ENCODE measurements at regions not wholly inside any gene's neighbourhood (a gene's known extent, or its start where the extent isn't known, plus 50 kb on each side); places are given as distances from the start of the nearest gene placed in this dataset.
"Not testable (repeated sequence)": the region's sequence is repeated elsewhere in the genome, so short reads cannot be mapped to it uniquely, and the experiment has no call there.

- Histone ChIP-seq H3K4me1 (ENCODE audit: insufficient read depth, low read length) (no peaks in the 10 kb centered on the region), H3K36me3 (ENCODE audit: insufficient read depth, low read length) (no peaks in the 10 kb centered on the region), H2AFZ (ENCODE audit: low read depth, low read length) (no peak overlapping the region), H3K27me3 (ENCODE audit: insufficient read depth, low read length) (no peaks in the 10 kb centered on the region), H3K4me3 (ENCODE audit: low read length) (no peak overlapping the region), H3K9me3 (ENCODE audit: low read length) (no peaks in the 10 kb centered on the region)
These were observed 829.7 kb downstream of the PCDH17 start for GRCh38 chr13:58461217-58461616.

DNA sequence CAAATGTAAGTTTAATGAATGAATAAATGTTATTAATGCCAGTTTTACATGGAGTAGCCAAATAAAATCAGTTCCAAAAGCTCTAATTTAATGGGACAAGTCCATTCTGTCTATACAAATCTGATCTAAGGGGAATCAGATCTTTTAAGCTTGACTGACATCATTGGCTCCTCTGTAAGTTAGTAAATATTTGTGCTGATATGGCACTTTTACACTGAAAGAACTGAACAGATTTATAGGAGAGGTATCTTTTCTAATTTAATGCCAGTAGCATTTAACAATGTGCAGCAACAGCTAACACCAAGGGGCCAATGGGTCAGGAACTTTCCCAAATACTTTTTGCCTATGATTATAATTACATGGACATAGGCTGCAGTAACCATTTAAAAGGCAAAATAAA lies 832.3 kb downstream of the PCDH17 start:
- Histone ChIP-seq H2AFZ (ENCODE audit: low read depth, low read length) (no peak overlapping the region), H3K4me1 (ENCODE audit: insufficient read depth, low read length) (no peaks in the 10 kb centered on the region), H3K4me3 (ENCODE audit: low read length) (no peak overlapping the region), H3K36me3 (ENCODE audit: insufficient read depth, low read length) (no peaks in the 10 kb centered on the region), H3K27me3 (ENCODE audit: insufficient read depth, low read length) (no peaks in the 10 kb centered on the region), H3K9me3 (ENCODE audit: low read length) (no peaks in the 10 kb centered on the region)

DNA sequence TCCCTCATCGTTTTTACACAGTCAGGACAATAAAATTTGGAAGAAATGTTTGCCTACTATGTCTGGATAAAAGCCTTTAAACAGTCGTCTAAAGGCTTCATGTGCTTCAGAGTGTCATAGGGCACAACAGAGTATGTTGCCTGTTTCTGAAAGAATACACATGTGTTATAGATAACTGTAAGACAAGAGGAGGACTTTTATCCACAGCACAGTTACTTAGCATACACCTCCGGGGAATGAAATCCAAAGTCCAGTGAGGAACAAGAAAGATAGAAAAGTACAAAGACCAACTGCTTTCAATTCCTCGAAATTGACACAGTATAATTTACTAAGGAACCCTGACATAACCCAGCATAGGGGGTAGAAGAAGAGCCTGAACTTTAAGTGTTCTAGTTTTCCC lies 835.6 kb downstream of the PCDH17 start:
- Histone ChIP-seq H3K27me3 (ENCODE audit: insufficient read depth, low read length) (no peaks in the 10 kb centered on the region), H3K4me1 (ENCODE audit: insufficient read depth, low read length) (no peaks in the 10 kb centered on the region), H3K9me3 (ENCODE audit: low read length) (no peaks in the 10 kb centered on the region), H3K36me3 (ENCODE audit: insufficient read depth, low read length) (no peaks in the 10 kb centered on the region), H3K4me3 (ENCODE audit: low read length) (no peak overlapping the region), H2AFZ (ENCODE audit: low read depth, low read length) (no peak overlapping the region)

GRCh38 chr13:58472483-58472882 lies 840.9 kb downstream of the PCDH17 start:
- H3K27me3 ChIP-seq (ENCODE audit: insufficient read depth, low read length): no peaks in the 10 kb centered on the region
- no peak overlapping the region for H3K4me3 ChIP-seq (ENCODE audit: low read length)
- H3K4me1 ChIP-seq (ENCODE audit: insufficient read depth, low read length): peaks cover 8% of the 10 kb centered on the region
- no peaks in the 10 kb centered on the region for H3K9me3 ChIP-seq (ENCODE audit: low read length)
- no peaks in the 10 kb centered on the region for H3K36me3 ChIP-seq (ENCODE audit: insufficient read depth, low read length)
- no peak overlapping the region for H2AFZ ChIP-seq (ENCODE audit: low read depth, low read length)

DNA sequence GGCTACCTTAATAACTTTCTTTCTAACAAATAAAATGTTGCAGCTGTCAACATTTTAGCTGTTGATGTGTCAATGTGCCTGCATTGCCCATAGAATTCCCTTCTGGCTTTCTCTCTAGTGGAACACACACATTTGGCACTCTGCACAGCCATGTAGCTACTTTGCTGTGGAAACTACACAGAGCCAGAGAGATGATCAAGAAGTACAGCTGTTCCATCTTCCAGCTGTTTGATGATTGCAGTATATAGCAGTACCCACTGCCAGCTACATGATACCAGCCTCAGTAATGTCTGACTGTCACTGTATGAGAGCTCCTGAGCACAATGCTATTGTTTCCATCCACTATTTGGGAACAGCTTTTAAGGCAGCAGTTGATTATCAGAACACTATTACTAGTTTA lies 843.0 kb downstream of the PCDH17 start:
- Histone ChIP-seq H3K4me3 (ENCODE audit: low read length) (no peak overlapping the region), H3K27me3 (ENCODE audit: insufficient read depth, low read length) (no peaks in the 10 kb centered on the region)

GRCh38 chr13:58476206-58476918 lies 844.8 kb downstream of the PCDH17 start:
- Histone ChIP-seq H2AFZ (ENCODE audit: low read depth, low read length) (peak overlapping the region; percentile 12), H3K4me1 (ENCODE audit: insufficient read depth, low read length) (peaks cover 8% of the 10 kb centered on the region), H3K36me3 (ENCODE audit: insufficient read depth, low read length) (no peaks in the 10 kb centered on the region), H3K4me3 (ENCODE audit: low read length) (no peak overlapping the region), H3K9me3 (ENCODE audit: low read length) (no peaks in the 10 kb centered on the region), H3K27me3 (ENCODE audit: insufficient read depth, low read length) (no peaks in the 10 kb centered on the region)

More for the DNA sequence above, 843.0 kb downstream of the PCDH17 start:
- Histone ChIP-seq H3K4me1 (ENCODE audit: insufficient read depth, low read length) (peaks cover 8% of the 10 kb centered on the region), H3K9me3 (ENCODE audit: low read length) (no peaks in the 10 kb centered on the region), H2AFZ (ENCODE audit: low read depth, low read length) (no peak overlapping the region), H3K36me3 (ENCODE audit: insufficient read depth, low read length) (no peaks in the 10 kb centered on the region)

- Histone ChIP-seq H3K27me3 (ENCODE audit: insufficient read depth, low read length) (no peaks in the 10 kb centered on the region), H3K9me3 (ENCODE audit: low read length) (no peaks in the 10 kb centered on the region), H2AFZ (ENCODE audit: low read depth, low read length) (no peak overlapping the region), H3K36me3 (ENCODE audit: insufficient read depth, low read length) (no peaks in the 10 kb centered on the region), H3K4me1 (ENCODE audit: insufficient read depth, low read length) (peaks cover 8% of the 10 kb centered on the region), H3K4me3 (ENCODE audit: low read length) (no peak overlapping the region)
These were observed 847.3 kb downstream of the PCDH17 start for GRCh38 chr13:58478858-58479257.

DNA sequence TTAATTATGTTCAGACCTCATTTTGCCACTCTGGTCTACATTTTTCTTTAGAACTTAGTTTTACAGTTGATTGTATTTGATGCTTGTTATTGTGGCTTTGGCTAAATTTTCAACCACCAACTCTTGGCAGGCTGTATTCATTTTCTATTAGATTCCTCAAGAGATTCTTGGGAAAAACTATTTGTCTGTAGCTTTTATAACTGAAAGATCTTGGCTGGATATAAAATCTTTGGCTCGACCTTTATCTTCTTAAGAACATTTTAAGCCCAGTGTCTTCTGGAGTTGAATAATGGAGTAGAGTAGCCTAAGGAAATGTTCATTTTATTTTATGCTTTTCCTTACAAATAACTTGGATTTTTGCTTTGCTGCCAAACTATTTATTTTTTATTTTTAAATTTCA lies 848.5 kb downstream of the PCDH17 start:
- Histone ChIP-seq H2AFZ (ENCODE audit: low read depth, low read length) (no peak overlapping the region), H3K4me3 (ENCODE audit: low read length) (no peak overlapping the region), H3K9me3 (ENCODE audit: low read length) (no peaks in the 10 kb centered on the region), H3K4me1 (ENCODE audit: insufficient read depth, low read length) (peaks cover 8% of the 10 kb centered on the region), H3K27me3 (ENCODE audit: insufficient read depth, low read length) (no peaks in the 10 kb centered on the region), H3K36me3 (ENCODE audit: insufficient read depth, low read length) (no peaks in the 10 kb centered on the region)

GRCh38 chr13:58488251-58488650 lies 856.7 kb downstream of the PCDH17 start:
- no peaks in the 10 kb centered on the region for H3K36me3 ChIP-seq (ENCODE audit: insufficient read depth, low read length)

DNA sequence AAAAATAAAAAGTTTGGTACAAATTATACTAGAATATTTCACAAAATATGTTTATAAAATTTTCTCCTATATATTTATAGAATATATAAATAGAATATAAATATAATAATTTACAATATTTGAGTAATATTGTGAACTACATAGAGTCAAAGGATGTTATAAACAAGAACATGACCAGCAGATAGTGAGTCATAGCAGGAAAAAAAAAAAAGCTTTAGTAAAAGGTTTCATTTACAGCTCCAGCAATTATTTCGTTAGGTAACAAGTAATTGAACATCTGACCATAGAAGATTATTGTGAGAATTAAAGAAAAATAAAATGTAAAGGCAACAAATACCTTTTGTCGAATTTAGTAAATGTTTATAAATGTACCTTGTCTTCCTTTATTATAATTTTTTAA lies 864.1 kb downstream of the PCDH17 start:
- Histone ChIP-seq H3K9me3 (ENCODE audit: low read length) (no peaks in the 10 kb centered on the region), H3K4me1 (ENCODE audit: insufficient read depth, low read length) (peaks cover 13% of the 10 kb centered on the region), H3K27me3 (ENCODE audit: insufficient read depth, low read length) (no peaks in the 10 kb centered on the region), H2AFZ (ENCODE audit: low read depth, low read length) (no peak overlapping the region), H3K36me3 (ENCODE audit: insufficient read depth, low read length) (no peaks in the 10 kb centered on the region), H3K4me3 (ENCODE audit: low read length) (no peak overlapping the region)

More at GRCh38 chr13:58488251-58488650, 856.7 kb downstream of the PCDH17 start:
- Histone ChIP-seq H3K4me3 (ENCODE audit: low read length) (no peak overlapping the region), H3K9me3 (ENCODE audit: low read length) (no peaks in the 10 kb centered on the region), H3K27me3 (ENCODE audit: insufficient read depth, low read length) (no peaks in the 10 kb centered on the region), H2AFZ (ENCODE audit: low read depth, low read length) (no peak overlapping the region), H3K4me1 (ENCODE audit: insufficient read depth, low read length) (no peaks in the 10 kb centered on the region)

GRCh38 chr13:58500938-58501337 lies 869.4 kb downstream of the PCDH17 start:
- Histone ChIP-seq H3K36me3 (ENCODE audit: insufficient read depth, low read length) (no peaks in the 10 kb centered on the region), H3K4me1 (ENCODE audit: insufficient read depth, low read length) (peaks cover 24% of the 10 kb centered on the region), H3K27me3 (ENCODE audit: insufficient read depth, low read length) (no peaks in the 10 kb centered on the region), H2AFZ (ENCODE audit: low read depth, low read length) (peak overlapping the region; percentile 1), H3K9me3 (ENCODE audit: low read length) (no peaks in the 10 kb centered on the region), H3K4me3 (ENCODE audit: low read length) (no peak overlapping the region)

GRCh38 chr13:58504202-58504700 lies 872.7 kb downstream of the PCDH17 start:
- peaks cover 14% of the 10 kb centered on the region for H3K4me1 ChIP-seq (ENCODE audit: insufficient read depth, low read length)
- H3K4me3 ChIP-seq (ENCODE audit: low read length); H3K27me3 ChIP-seq (ENCODE audit: insufficient read depth, low read length); H3K9me3 ChIP-seq (ENCODE audit: low read length); H3K36me3 ChIP-seq (ENCODE audit: insufficient read depth, low read length); H2AFZ ChIP-seq (ENCODE audit: low read depth, low read length): not testable (repeated sequence)

GRCh38 chr13:58505262-58505920 lies 873.8 kb downstream of the PCDH17 start:
- not testable (repeated sequence) for H3K27me3 ChIP-seq (ENCODE audit: insufficient read depth, low read length); H2AFZ ChIP-seq (ENCODE audit: low read depth, low read length); H3K4me3 ChIP-seq (ENCODE audit: low read length); H3K9me3 ChIP-seq (ENCODE audit: low read length); H3K36me3 ChIP-seq (ENCODE audit: insufficient read depth, low read length)
- peaks cover 13% of the 10 kb centered on the region for H3K4me1 ChIP-seq (ENCODE audit: insufficient read depth, low read length)
